ENCODE measurements at regions not wholly inside any gene's neighbourhood (a gene's known extent, or its start where the extent isn't known, plus 50 kb on each side); places are given as distances from the start of the nearest gene placed in this dataset.
"Not testable (repeated sequence)": the region's sequence is repeated elsewhere in the genome, so short reads cannot be mapped to it uniquely, and the experiment has no call there.

DNA sequence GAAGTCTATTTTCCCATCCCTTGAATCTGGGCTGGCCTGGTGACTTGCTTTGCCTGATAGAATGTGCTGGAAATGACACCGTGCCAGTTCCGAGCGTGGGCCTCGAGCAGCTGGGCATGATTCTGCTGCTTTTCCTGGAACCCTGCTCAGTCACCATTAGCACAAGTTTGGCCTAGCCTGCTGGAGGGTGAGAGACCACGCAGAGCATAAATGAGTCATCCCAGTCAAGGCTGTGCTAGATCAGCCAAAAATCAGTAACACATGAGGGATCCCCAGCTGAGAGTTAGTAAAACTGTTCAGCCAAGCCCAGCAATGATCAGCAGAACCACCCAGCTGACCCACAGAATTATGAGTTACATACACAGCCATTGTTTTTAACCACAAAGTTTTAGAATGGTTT is 74.8 kb upstream of the TOP1 start:
- TF ChIP-seq, protein P1, sequence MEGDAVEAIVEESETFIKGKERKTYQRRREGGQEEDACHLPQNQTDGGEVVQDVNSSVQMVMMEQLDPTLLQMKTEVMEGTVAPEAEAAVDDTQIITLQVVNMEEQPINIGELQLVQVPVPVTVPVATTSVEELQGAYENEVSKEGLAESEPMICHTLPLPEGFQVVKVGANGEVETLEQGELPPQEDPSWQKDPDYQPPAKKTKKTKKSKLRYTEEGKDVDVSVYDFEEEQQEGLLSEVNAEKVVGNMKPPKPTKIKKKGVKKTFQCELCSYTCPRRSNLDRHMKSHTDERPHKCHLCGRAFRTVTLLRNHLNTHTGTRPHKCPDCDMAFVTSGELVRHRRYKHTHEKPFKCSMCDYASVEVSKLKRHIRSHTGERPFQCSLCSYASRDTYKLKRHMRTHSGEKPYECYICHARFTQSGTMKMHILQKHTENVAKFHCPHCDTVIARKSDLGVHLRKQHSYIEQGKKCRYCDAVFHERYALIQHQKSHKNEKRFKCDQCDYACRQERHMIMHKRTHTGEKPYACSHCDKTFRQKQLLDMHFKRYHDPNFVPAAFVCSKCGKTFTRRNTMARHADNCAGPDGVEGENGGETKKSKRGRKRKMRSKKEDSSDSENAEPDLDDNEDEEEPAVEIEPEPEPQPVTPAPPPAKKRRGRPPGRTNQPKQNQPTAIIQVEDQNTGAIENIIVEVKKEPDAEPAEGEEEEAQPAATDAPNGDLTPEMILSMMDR (IDR thresholded peaks at IDR 0.05; ENCODE audit: extremely low read depth, low read depth, low read length), result no peak
- DNase-seq (ENCODE audit: insufficient read length, low spot score, missing footprints), result peak; percentile 47

GRCh38 chr20:40954521-40955165 is 74.0 kb upstream of the TOP1 start:
- no peaks in the 10 kb centered on the region for H3K36me3 ChIP-seq (ENCODE audit: insufficient read depth, low read length)
- H3K4me3 ChIP-seq (ENCODE audit: insufficient read depth, low read length), result no peak overlapping the region
- no peak for DNase-seq (ENCODE audit: insufficient read length, low spot score, missing footprints)
- no peaks in the 10 kb centered on the region for H3K27me3 ChIP-seq (ENCODE audit: insufficient read depth, low read length)
- no peaks in the 10 kb centered on the region for H3K9me3 ChIP-seq (ENCODE audit: low read depth, low read length)
- TF ChIP-seq, protein P1 (IDR thresholded peaks at IDR 0.05; ENCODE audit: extremely low read depth, low read depth, low read length), result no peak
- no peaks in the 10 kb centered on the region for H3K79me2 ChIP-seq (ENCODE audit: insufficient read depth, low read length)
- H4K20me1 ChIP-seq (ENCODE audit: insufficient read depth, low read length), result no peaks in the 10 kb centered on the region
- no peak overlapping the region for H3K4me2 ChIP-seq (ENCODE audit: insufficient read depth, low read length)
- no peaks in the 10 kb centered on the region for H3K4me1 ChIP-seq (ENCODE audit: insufficient read depth, low read length)
- H3K27ac ChIP-seq (ENCODE audit: low read depth, low read length), result no peak overlapping the region
- no peak overlapping the region for H2AFZ ChIP-seq (ENCODE audit: low read length)

More for the DNA sequence above, 74.8 kb upstream of the TOP1 start:
- Histone ChIP-seq H3K4me1 (ENCODE audit: insufficient read depth, low read length) (no peaks in the 10 kb centered on the region), H3K27ac (ENCODE audit: low read depth, low read length) (no peak overlapping the region), H3K4me3 (ENCODE audit: insufficient read depth, low read length) (no peak overlapping the region), H3K36me3 (ENCODE audit: insufficient read depth, low read length) (no peaks in the 10 kb centered on the region), H3K79me2 (ENCODE audit: insufficient read depth, low read length) (no peaks in the 10 kb centered on the region), H4K20me1 (ENCODE audit: insufficient read depth, low read length) (no peaks in the 10 kb centered on the region), H3K9me3 (ENCODE audit: low read depth, low read length) (no peaks in the 10 kb centered on the region), H2AFZ (ENCODE audit: low read length) (no peak overlapping the region), H3K4me2 (ENCODE audit: insufficient read depth, low read length) (no peak overlapping the region), H3K27me3 (ENCODE audit: insufficient read depth, low read length) (no peaks in the 10 kb centered on the region)

DNA sequence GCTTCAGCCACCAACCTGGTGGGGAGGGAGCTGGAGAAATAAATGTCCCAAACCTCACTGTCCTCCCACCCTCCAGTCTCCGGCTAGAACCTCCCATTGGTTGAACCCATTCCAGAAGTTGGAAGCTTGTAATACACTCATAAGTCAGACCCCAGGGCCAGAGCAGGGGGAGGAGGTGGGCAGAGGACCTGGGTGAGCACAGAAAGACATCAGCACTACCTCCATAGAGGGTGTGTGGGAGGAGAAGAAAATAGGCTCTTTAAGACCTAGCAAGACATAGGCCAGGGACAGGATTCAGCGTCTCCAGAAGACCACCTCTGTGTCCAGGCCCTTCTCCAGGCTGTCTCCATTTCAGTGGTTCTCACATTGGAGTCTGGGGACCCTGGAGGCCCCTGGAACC is 73.3 kb upstream of the TOP1 start:
- H3K4me3 ChIP-seq (ENCODE audit: insufficient read depth, low read length), result no peak overlapping the region
- no peaks in the 10 kb centered on the region for H3K27me3 ChIP-seq (ENCODE audit: insufficient read depth, low read length)
- no peaks in the 10 kb centered on the region for H3K79me2 ChIP-seq (ENCODE audit: insufficient read depth, low read length)
- TF ChIP-seq, protein P1 (IDR thresholded peaks at IDR 0.05; ENCODE audit: extremely low read depth, low read depth, low read length), result no peak
- no peak for DNase-seq (ENCODE audit: insufficient read length, low spot score, missing footprints)
- no peak overlapping the region for H2AFZ ChIP-seq (ENCODE audit: low read length)
- H3K4me1 ChIP-seq (ENCODE audit: insufficient read depth, low read length), result no peaks in the 10 kb centered on the region
- no peaks in the 10 kb centered on the region for H3K36me3 ChIP-seq (ENCODE audit: insufficient read depth, low read length)
- no peak overlapping the region for H3K4me2 ChIP-seq (ENCODE audit: insufficient read depth, low read length)
- H3K27ac ChIP-seq (ENCODE audit: low read depth, low read length), result no peak overlapping the region
- no peaks in the 10 kb centered on the region for H4K20me1 ChIP-seq (ENCODE audit: insufficient read depth, low read length)
- H3K9me3 ChIP-seq (ENCODE audit: low read depth, low read length), result no peaks in the 10 kb centered on the region

DNA sequence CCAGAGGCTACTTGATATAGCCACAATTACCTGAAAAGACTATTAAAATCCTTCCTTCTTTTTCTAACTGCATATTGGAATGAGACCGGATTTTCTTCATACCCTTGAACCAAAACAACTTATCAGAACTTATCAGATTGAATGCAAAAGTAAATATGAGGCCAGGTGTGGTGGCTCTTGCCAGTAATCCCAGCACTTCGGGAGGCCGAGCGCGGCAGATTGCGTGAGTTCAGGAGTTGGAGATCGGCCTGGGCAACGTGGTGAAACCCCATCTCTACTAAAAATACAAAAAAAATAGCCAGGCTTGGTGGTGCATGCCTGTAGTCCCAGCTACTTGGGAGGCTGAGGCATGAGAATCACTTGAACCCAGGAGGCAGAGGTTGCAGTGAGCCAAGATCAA is 72.8 kb upstream of the TOP1 start:
- H4K20me1 ChIP-seq (ENCODE audit: insufficient read depth, low read length); H3K27ac ChIP-seq (ENCODE audit: low read depth, low read length); H3K79me2 ChIP-seq (ENCODE audit: insufficient read depth, low read length); H3K4me3 ChIP-seq (ENCODE audit: insufficient read depth, low read length); H3K36me3 ChIP-seq (ENCODE audit: insufficient read depth, low read length); H2AFZ ChIP-seq (ENCODE audit: low read length); H3K4me2 ChIP-seq (ENCODE audit: insufficient read depth, low read length); H3K27me3 ChIP-seq (ENCODE audit: insufficient read depth, low read length); H3K9me3 ChIP-seq (ENCODE audit: low read depth, low read length); DNase-seq (ENCODE audit: insufficient read length, low spot score, missing footprints); H3K4me1 ChIP-seq (ENCODE audit: insufficient read depth, low read length): not testable (repeated sequence)

Data from osteoblast (primary cell).